ENCODE measurements at regions not wholly inside any gene's neighbourhood (a gene's known extent, or its start where the extent isn't known, plus 50 kb on each side); places are given as distances from the start of the nearest gene placed in this dataset.

GRCh38 chr6:8789878-8790277, 354.5 kb upstream of the SLC35B3 start:
- H3K27me3 ChIP-seq (ENCODE audit: control insufficient read depth, insufficient read depth, low read length) = no peaks in the 10 kb centered on the region
- BruUV-seq (replicated peaks) = no TSS peak
- ChIA-PET CTCF (no interaction called here), POLR2A (ENCODE audit: unreplicated experiment) (no interaction called here)
- WGBS, 2 experiments (ENCODE audit: extremely low coverage in 2 of 2, insufficient read length in 1 of 2) = no CpG with 5 or more reads among the region's 2 CpGs
- no peaks in the 10 kb centered on the region for H3K36me3 ChIP-seq (ENCODE audit: control insufficient read depth, insufficient read depth, low read length)
- no peak overlapping the region for H2AFZ ChIP-seq (replicated peaks; ENCODE audit: low read length, poor library complexity)
- no peak overlapping the region for H2AK9ac ChIP-seq (replicated peaks; ENCODE audit: low read depth, low read length, poor library complexity)
- H2BK120ac ChIP-seq (ENCODE audit: low read depth, low read length) = no peak overlapping the region
- no peak overlapping the region for H3K23ac ChIP-seq (ENCODE audit: low read depth, low read length)
- dilution Hi-C loops (cut with HindIII; ENCODE audit: low sequenced_read_pairs, unreplicated experiment) (no loop called here), in situ Hi-C loops (cut with MboI; ENCODE audit: low sequenced_read_pairs) (no loop called here), intact Hi-C loops (cut with micrococcal nuclease) (no loop called here)
- H2AK5ac ChIP-seq (ENCODE audit: low read depth, low read length) = no peak overlapping the region
- no peaks in the 10 kb centered on the region for H3K9me1 ChIP-seq (ENCODE audit: insufficient read depth, low read length)
- H3K79me1 ChIP-seq (ENCODE audit: low read depth in 1 of 2, low read length in 2 of 2) = no peaks in the 10 kb centered on the region
- no peak overlapping the region for H4K5ac ChIP-seq (ENCODE audit: low read depth, low read length)
- no peak overlapping the region for H3K56ac ChIP-seq (ENCODE audit: extremely low read depth, insufficient read depth, low read length)
- H3K9ac ChIP-seq (ENCODE audit: low read depth, low read length) = no peak overlapping the region
- no peak overlapping the region for H3K4ac ChIP-seq (ENCODE audit: low read depth, low read length)
- no peak for ATAC-seq (ENCODE audit: low read depth)
- H3K18ac ChIP-seq (ENCODE audit: low read depth, low read length) = no peak overlapping the region
- no peak overlapping the region for H2BK15ac ChIP-seq (ENCODE audit: low read depth, low read length)
- H3K27ac ChIP-seq (ENCODE audit: insufficient read depth, low read length) = no peak overlapping the region
- no peak overlapping the region for H4K8ac ChIP-seq (ENCODE audit: low read depth in 2 of 2, low read length in 2 of 2)
- H3K4me2 ChIP-seq (ENCODE audit: low read depth, low read length) = no peak overlapping the region
- no peaks in the 10 kb centered on the region for H3K4me1 ChIP-seq (ENCODE audit: control insufficient read depth, insufficient read depth, low read length)
- DNase-seq = no peak
- TF ChIP-seq FOS (IDR thresholded peaks at IDR 0.05; ENCODE audit: low read depth, low read length) (no peak), CHD1 (IDR thresholded peaks at IDR 0.05; ENCODE audit: low read depth, low read length) (no peak), CEBPB (IDR thresholded peaks at IDR 0.05; ENCODE audit: low read depth, low read length) (no peak), MXI1 (IDR thresholded peaks at IDR 0.05; ENCODE audit: borderline replicate concordance, low read depth, low read length) (no peak), RCOR1 (IDR thresholded peaks at IDR 0.05; ENCODE audit: insufficient replicate concordance, low read length) (no peak), MAFK (IDR thresholded peaks at IDR 0.05; ENCODE audit: low read depth, low read length) (no peak), ELK1 (IDR thresholded peaks at IDR 0.05; ENCODE audit: borderline replicate concordance, low read depth, low read length) (no peak), POLR2A (IDR thresholded peaks at IDR 0.05; ENCODE audit: low read depth, low read length) (no peak), RFX5 (IDR thresholded peaks at IDR 0.05; ENCODE audit: low read depth, low read length) (no peak), CTCF (conservative IDR thresholded peaks at IDR 0.05; ENCODE audit: low read depth, low read length) (no peak), SMC3 (IDR thresholded peaks at IDR 0.05; ENCODE audit: low read depth, low read length) (no peak), MAZ (IDR thresholded peaks at IDR 0.05; ENCODE audit: borderline replicate concordance, low read depth, low read length) (no peak), RAD21 (IDR thresholded peaks at IDR 0.05; ENCODE audit: low read length) (no peak), BHLHE40 (IDR thresholded peaks at IDR 0.05; ENCODE audit: low read depth, low read length) (no peak), NFE2L2 (IDR thresholded peaks at IDR 0.05; ENCODE audit: low read depth, low read length) (no peak), USF2 (IDR thresholded peaks at IDR 0.05; ENCODE audit: low read depth, low read length) (no peak)
- H4K91ac ChIP-seq (ENCODE audit: insufficient read depth, low read depth, low read length) = no peak overlapping the region
- H2BK5ac ChIP-seq (ENCODE audit: low read depth, low read length, poor library complexity, severe bottlenecking) = no peak overlapping the region
- peaks cover 15% of the 10 kb centered on the region for H3K9me3 ChIP-seq (ENCODE audit: control insufficient read depth, insufficient read depth, low read length)
- H3K14ac ChIP-seq (replicated peaks; ENCODE audit: low read depth, low read length) = no peak overlapping the region
- H4K20me1 ChIP-seq (ENCODE audit: insufficient read depth, low read length) = no peaks in the 10 kb centered on the region
- no peak overlapping the region for H3K4me3 ChIP-seq (ENCODE audit: insufficient read depth, low read depth, low read length)
- H2BK20ac ChIP-seq (ENCODE audit: low read depth, low read length) = no peak overlapping the region
